ENCODE measurements at regions not wholly inside any gene's neighbourhood (a gene's known extent, or its start where the extent isn't known, plus 50 kb on each side); places are given as distances from the start of the nearest gene placed in this dataset.

GRCh38 chr2:220460257-220460985, 833.0 kb downstream of the SLC4A3 start:
- no peak for ATAC-seq
- TF ChIP-seq CTCF (IDR thresholded peaks at IDR 0.05): no peak
- Histone ChIP-seq H3K27me3 (no peaks in the 10 kb centered on the region), H3K36me3 (no peaks in the 10 kb centered on the region), H3K27ac (no peak overlapping the region), H3K9me3 (no peaks in the 10 kb centered on the region), H3K4me1 (no peaks in the 10 kb centered on the region), H3K4me3 (no peak overlapping the region)
- intact Hi-C loops (cut with DNase I): no loop called here
- no peak for DNase-seq

GRCh38 chr2:220463876-220464275, 836.4 kb downstream of the SLC4A3 start:
- Histone ChIP-seq H3K36me3 (no peaks in the 10 kb centered on the region), H3K4me1 (no peaks in the 10 kb centered on the region), H3K4me3 (no peak overlapping the region), H3K27me3 (no peaks in the 10 kb centered on the region), H3K9me3 (no peaks in the 10 kb centered on the region), H3K27ac (no peak overlapping the region)
- intact Hi-C loops (cut with DNase I): no loop called here
- no peak for DNase-seq
- ATAC-seq: no peak
- TF ChIP-seq CTCF (IDR thresholded peaks at IDR 0.05): no peak

- Histone ChIP-seq H3K4me1 (no peaks in the 10 kb centered on the region), H3K4me3 (no peak overlapping the region), H3K27me3 (no peaks in the 10 kb centered on the region), H3K27ac (no peak overlapping the region), H3K9me3 (no peaks in the 10 kb centered on the region), H3K36me3 (no peaks in the 10 kb centered on the region)
- DNase-seq: no peak
- no peak for ATAC-seq
- TF ChIP-seq CTCF (IDR thresholded peaks at IDR 0.05): no peak
- intact Hi-C loops (cut with DNase I): no loop called here
These were observed 838.3 kb downstream of the SLC4A3 start for GRCh38 chr2:220465700-220466099.

GRCh38 chr2:220466251-220466691, 838.8 kb downstream of the SLC4A3 start:
- no peak for DNase-seq
- H3K4me1 ChIP-seq: no peaks in the 10 kb centered on the region
- H3K4me3 ChIP-seq: no peak overlapping the region
- intact Hi-C loops (cut with DNase I): no loop called here
- no peaks in the 10 kb centered on the region for H3K27me3 ChIP-seq
- TF ChIP-seq CTCF (IDR thresholded peaks at IDR 0.05): no peak
- H3K9me3 ChIP-seq: no peaks in the 10 kb centered on the region
- no peak overlapping the region for H3K27ac ChIP-seq
- no peak for ATAC-seq
- no peaks in the 10 kb centered on the region for H3K36me3 ChIP-seq

GRCh38 chr2:220469201-220469600, 841.8 kb downstream of the SLC4A3 start:
- no peak overlapping the region for H3K27ac ChIP-seq
- DNase-seq (no peak), ATAC-seq (no peak)
- H3K4me3 ChIP-seq: no peak overlapping the region
- no peaks in the 10 kb centered on the region for H3K4me1 ChIP-seq
- no peaks in the 10 kb centered on the region for H3K36me3 ChIP-seq
- H3K9me3 ChIP-seq: no peaks in the 10 kb centered on the region
- no peaks in the 10 kb centered on the region for H3K27me3 ChIP-seq
- intact Hi-C loops (cut with DNase I): no loop called here
- no peak for TF ChIP-seq CTCF (IDR thresholded peaks at IDR 0.05)

GRCh38 chr2:220473611-220474010, 846.2 kb downstream of the SLC4A3 start:
- Histone ChIP-seq H3K4me3 (no peak overlapping the region), H3K36me3 (no peaks in the 10 kb centered on the region), H3K27me3 (no peaks in the 10 kb centered on the region), H3K27ac (no peak overlapping the region), H3K9me3 (no peaks in the 10 kb centered on the region), H3K4me1 (no peaks in the 10 kb centered on the region)
- TF ChIP-seq CTCF (IDR thresholded peaks at IDR 0.05): no peak
- ATAC-seq (no peak), DNase-seq (no peak)
- intact Hi-C loops (cut with DNase I): no loop called here

All from upper lobe of right lung (tissue), 1 donor.